ENCODE measurements at regions not wholly inside any gene's neighbourhood (a gene's known extent, or its start where the extent isn't known, plus 50 kb on each side); places are given as distances from the start of the nearest gene placed in this dataset.

DNA sequence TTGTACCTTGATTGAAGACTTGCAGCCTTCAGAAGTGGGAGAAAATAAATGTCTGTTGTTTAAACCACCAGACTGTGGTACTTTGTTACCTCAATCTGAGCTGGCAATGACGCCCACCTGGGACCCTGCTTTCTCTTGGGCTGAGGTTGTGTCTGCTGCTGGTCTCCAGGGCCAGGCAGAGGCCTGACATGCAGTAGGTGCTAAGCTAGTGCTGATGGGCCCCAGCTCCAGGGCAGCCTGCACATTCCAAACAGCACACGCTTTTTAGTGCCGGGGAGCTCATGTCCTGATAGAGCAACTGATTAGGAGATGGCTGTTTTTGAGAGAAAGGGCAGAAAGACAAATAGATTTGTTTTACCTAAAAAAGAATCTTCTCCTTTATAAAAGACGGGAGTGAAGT is 664.0 kb upstream of the HS6ST1 start:
- no peak for DNase-seq (ENCODE audit: low spot score)

DNA sequence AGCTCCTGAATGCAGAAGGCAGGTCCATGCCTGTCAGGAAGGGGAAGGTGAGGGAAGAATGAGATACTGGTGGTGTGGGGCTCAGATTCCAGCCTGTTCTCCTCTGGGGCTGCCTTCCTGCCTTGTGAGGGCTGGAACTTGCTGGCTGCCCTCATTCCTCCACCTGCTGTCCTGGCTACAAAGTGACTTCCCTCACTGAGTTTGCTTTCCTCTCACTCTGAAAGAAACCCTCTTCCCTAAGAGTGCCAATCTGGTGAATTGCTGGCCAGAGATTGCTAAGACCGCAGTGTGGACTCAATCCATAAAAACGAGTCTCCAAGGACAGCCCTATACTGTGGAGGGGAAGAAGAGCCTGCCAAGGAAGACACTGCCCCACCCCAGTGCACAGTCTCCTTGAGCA is 664.4 kb upstream of the HS6ST1 start:
- DNase-seq (ENCODE audit: low spot score): no peak

DNA sequence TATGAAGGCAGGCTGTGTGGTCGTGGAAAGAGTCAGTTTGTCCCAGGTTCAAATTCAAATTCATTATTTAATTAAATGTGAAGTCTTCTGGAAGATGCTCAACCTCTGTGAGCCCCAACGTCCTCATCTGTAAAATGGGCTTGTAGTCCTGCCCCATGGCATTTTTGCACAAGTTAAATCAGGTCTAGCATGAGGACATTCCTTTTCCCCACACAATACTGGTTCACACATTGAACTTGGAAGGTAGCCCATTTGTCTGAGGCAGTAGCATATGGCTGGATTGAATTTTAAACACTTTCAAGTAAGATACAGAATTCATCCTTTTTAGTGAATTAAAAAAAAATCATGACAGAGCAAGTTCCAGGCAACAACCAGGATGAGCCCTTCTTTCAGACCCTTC is 665.4 kb upstream of the HS6ST1 start:
- no peak for DNase-seq (ENCODE audit: low spot score)

DNA sequence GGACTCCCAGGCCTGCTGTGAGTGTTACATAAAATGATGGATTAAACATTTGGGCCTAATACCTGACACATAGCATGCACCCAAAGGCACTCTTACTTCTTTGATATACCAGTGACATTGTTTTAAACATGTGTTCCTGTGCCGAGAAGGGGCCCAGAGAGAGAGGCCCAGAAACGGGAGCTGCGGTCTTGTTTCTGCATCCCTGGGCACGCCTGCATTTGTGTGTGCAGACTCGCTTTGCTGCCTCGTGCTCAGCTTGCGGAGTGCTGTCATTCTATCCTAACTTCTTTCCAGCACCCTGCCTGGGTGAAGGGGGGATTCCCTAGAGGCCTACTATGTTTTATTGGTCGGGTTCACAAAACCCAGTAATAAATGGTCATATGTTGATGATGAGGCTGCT is 666.2 kb upstream of the HS6ST1 start:
- no peak for DNase-seq (ENCODE audit: low spot score)

DNA sequence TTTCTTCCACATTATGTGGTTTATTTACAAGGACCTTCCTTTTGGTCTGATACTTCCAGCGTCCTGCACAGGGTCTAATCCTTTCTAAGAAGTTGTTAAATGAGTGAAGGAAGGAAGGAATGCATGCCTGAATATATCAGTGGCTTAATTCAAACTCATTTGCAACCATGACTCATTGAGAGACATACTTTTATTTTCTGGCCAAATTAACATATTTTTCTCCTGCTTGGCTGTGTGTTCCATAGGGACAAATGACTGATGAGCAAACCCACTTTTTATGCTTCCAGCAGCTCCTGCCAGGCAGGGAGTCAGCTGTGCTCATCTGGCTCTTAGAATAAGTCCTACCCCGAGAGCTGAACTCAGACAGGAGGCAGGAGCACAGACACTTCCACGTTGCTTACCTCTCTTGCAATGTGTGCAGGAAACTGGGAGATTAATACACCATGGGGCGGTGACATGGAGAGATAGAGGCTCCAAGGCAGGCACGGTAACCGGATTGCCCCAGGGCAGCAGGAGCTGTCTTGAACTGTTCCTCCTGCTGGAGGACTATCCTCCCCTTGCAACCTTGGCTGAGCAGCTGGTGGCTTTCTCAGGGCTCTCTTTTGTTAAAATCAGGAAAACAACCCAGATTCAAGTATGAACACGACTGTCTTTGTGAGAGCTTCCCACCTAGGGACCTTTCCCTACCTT is 667.5 kb upstream of the HS6ST1 start:
- DNase-seq (ENCODE audit: low spot score): no peak

DNA sequence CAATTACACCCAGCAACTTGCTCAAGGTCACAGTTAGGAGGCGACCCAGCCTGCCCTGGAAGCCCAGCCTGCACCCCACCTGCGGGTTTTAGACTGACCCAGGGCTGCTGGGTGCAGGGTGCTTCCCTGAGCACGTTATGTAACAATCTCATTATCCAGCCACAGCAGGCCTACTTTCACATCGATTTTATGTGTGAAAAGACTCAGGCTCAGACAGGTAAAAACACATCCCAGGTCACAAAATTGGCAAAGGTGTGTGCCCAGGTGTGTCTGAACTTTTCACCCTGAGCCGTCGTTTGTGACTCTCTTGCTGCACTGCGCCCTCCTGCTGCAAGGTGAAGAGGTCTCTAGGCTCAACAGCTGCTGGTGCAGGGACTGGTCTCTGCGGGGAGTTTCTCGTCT is 668.2 kb upstream of the HS6ST1 start:
- DNase-seq (ENCODE audit: low spot score): no peak

DNA sequence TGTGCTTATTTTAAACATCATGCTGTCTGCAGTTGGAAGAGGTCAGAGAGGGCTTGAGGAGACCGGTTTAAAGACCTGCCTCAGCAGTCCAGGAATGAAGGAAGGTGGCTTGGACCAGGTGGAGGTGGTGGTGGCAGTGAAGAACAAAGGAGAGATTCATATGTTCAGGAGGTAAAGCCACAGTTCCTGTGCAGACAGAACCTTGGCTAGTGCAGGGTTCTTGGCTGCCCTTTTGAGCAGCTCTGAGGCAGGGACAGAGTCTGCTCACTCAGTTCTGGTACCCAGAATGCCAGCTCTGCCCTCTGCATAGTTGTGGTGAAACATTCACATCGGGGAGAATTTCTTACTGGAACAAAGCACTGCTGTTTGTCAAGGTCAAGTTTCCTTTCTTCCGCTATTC is 669.7 kb upstream of the HS6ST1 start:
- DNase-seq (ENCODE audit: low spot score): no peak

DNA sequence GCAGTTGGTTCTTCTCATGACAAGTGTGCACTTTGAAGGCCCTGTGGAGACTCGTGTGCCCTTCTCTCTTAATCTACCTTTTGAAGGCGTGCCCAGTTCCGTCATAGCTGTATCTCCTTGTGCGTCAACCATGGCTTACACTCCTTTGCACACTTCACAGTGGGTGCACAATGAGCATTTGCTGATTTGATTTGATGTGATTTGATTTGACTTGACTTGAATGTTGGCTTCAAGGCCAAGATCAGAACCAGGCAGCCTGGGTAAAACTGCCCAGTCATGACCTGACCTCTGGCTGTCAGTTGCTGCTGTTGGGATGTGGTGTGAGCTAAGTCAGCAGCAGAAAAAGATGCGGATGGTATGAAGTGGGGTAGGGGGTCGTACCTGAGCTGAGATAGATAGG is 670.3 kb upstream of the HS6ST1 start:
- no peak for DNase-seq (ENCODE audit: low spot score)

DNA sequence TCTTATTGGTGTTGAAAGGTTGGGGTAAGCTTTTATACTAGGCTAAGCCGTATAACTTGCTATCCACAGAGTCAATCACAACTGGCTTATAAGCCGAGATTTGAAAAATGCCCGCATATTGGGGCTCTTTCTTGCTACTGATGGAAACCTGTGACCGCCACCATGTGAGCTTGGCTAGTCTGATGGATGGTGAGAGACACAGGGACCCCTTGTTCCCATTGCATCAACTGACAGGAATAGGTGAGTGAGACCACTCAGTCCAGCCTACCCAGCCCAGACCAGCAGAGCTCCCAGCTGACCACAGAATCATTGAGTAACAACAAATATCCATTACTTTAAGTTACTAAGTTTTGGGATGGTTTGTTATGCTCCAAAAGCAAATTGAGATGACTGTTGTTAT is 676.4 kb upstream of the HS6ST1 start:
- no peak for DNase-seq (ENCODE audit: low spot score)

DNA sequence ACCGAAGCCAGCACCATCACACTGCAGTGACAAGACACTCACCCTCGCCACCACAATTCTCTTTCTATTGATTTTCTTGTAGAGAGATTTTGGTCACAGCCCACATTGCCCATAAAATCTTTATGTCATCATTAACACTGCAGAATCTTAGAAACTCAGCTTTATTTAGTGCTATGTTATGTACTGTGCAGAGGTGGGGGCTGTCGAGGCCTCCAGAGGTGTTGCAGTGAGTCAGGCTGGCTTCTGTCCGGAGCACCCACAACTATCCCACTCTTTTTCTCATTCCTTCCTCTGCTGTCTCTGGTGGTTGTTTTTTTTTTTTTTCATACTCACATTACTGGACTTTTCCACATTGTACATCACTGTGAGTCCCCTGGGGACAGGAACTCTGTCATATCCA is 677.4 kb upstream of the HS6ST1 start:
- no peak for DNase-seq (ENCODE audit: low spot score)

DNA sequence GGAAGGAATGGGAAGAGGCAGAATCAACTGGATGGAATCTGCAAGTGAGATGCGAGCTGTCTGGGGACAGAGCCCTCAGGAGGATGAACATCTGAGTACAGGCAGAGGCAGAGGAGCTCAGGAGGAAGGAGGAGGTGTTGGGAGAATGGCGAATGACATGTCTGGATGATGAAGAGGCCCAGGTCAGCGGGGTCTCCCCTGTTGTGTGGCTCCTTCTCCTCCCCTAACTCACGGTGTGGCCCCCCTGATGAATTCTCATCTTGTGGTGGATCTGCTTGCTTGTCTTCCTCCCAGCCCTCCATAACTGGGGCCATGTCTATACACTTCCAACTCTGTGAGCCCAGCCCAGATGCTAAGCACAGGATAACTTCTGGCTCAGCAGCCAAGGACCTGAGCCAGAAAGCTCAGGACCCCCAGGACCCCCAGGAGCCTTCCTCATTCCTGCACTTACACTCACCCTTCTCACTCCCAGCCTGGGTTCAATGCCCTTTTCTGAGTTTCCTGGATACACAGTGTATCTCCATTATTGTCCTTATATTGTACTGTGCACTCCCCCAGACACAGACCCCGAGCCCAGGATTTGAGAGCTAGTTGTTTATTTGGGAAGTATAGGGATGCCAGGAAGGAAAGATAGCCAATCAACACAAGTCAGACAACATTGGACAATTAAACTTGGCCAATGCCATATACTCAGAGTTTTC is 678.6 kb upstream of the HS6ST1 start:
- no peak for DNase-seq (ENCODE audit: low spot score)

DNA sequence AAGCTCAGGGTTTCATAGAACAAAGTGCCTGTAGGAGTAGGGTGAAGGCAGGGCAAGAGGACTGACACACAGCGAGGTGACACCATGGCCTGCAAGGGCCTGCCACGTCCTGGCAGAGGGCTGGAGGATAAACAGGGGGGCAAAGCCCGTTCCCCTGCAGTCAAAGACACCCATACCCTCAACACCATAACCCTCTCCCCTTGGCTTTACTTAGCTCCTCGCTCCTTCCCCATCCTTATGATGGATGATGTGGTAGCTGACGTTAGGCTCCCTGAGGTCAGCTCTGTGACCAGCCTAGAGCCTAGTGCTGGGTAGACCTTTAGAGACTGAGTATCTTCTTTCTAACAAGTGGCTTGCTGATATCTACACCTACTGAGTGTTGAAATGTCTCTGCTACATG is 683.3 kb upstream of the HS6ST1 start:
- DNase-seq (ENCODE audit: low spot score): no peak

DNA sequence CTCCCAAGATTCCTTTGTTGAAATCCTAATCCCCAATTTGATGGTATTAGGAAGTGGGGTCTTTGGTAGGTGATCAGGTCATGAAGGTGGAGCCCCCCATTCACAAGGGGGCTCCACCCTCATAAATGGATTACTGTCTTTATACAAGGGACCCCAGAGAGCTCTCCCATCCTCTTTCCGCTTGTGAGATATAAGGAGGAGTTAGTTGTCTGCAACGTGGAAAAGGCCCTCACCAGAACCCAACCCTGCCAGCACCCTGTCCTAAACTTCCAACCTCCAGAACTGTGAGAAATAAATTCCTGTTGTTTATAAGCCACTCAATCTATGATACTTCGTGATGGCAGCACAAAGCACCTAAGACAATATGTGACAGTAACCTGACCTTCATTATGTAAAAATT is 684.1 kb upstream of the HS6ST1 start:
- no peak for DNase-seq (ENCODE audit: low spot score)

DNA sequence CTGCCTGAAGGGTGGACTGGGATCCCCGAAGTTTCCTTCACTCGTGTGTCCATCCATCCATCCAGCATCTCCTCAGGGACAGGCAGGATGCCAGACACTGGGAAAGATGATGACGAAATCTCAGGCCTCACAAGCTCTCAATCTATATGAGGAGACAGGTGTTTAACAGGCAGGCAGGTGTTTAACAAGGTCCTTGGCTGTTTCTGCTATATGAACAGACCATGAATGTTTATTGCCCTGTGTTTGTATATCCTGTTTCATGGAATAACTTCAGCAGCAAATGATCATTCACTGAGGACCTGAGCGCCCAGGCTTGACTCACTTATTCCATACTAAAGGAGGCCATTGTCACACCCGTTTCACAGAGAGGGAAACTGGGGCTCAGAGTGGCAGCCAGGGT is 685.8 kb upstream of the HS6ST1 start:
- DNase-seq (ENCODE audit: low spot score): no peak

DNA sequence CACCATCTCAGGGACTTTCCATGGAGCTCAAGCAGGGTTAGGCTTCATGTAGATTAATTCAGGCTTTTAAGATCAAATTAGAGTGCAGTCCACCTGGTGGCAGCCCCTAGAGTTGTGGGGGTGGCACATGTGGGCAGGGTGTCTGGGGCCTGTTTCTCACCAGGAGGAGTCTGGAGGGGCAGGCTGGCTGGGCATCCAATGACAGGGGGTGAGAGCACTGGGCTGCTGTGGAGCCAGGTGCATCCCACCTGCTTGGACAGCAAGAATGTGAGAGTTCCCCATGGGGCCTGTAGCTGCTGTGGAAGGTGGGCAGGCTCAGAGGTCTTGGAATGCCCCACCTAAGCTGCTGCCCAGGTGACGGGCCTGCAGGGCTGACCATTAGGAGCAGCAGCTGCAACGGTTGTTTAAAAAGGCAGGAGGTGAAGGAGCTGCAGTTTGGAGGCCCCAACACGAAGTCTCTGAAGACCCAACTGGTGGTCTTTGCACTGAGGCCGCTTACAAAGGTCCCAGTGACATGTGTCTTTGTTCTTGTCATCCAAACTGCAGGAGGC is 686.3 kb upstream of the HS6ST1 start:
- DNase-seq (ENCODE audit: low spot score): no peak

DNA sequence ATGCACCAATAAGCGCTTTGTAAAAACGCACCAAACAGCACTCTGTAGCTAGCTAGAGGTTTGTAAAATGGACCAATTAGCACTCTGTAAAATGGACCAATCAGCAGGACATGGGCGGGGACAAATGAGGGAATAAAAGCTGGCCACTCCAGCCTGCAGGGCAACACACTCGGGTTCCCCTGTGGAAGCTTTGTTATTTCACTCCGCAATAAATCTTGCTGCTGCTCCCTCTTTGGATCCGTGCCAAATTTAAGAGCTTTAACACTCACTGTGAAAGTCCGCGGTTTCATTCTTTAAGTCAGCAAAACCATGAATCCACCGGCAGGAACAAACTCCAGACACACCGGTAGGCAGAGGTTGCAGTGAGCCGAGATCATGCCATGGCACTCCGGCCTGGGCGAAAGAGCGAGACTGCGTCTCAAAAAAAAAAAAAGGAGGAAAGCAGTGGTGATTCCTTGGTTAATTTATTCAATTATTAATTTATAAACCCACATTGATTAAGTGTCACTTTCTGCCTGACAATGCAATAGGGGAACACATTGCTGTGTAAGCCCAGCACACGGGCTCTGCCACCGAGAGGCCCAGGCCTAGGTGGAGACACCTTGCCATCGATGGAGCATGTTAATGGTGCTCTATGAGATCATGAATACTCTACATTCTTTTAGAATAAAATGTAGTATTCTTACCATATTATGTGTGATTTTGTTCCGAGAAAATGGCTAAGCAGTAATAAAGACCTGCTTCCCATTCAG is 687.6 kb upstream of the HS6ST1 start:
- no peak for DNase-seq (ENCODE audit: low spot score)

DNA sequence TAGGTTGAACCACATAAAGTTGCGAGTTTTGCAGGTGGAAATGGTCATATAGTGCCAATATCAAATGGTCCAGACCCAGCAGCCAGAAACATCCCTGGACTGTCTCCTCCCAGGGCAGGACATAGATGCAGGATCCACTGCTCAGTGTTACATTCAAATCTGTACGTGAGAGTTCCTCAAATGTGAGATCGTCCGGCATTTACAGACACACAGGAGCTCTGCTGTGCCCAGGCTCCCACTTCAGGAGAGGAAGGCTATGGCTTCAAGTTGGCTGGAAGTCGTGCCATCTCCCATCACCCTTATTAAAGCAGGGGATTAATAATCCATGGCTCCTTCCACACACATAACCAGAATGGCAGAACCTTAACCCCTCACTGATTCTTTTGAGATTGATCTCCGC is 688.2 kb upstream of the HS6ST1 start:
- DNase-seq (ENCODE audit: low spot score): no peak

DNA sequence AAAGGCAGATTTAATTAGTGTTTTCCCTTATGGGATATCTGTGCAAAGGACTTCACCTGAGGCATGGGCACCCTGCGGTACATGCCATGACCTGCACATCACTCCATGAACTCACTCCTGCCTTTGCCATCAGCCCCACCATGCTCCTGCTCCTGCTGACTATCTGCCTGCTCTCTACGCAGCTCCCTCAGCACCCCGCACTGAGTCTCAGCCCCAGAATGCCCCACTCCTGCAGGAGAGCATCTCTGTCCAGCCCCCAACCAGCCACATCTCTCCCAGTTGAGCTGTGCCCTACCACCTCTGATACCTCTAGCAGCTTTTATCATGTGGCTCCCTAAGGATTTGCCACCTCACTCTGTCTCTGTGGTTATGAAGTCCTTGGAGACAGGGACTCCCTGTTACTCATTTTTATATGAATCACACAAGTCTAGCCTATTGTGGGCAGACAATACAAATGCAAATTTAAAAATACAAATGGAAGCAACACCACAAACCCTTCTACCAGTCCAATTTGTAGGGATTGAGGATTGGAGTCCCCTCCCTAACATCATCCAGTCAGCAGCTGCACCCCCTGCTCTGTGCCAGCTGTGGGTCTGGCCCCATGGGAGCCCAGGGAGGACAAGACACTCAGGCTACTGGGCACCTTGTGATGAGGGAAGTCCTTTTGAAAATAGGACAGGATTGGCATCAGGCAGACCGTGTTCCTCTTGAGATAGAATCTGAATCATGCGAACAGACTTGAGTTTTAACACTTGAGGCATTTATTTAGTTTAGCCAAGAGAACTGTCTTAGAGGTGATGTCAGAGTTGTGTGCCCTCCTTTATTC is 689.6 kb upstream of the HS6ST1 start:
- DNase-seq (ENCODE audit: low spot score): peak; percentile 8

DNA sequence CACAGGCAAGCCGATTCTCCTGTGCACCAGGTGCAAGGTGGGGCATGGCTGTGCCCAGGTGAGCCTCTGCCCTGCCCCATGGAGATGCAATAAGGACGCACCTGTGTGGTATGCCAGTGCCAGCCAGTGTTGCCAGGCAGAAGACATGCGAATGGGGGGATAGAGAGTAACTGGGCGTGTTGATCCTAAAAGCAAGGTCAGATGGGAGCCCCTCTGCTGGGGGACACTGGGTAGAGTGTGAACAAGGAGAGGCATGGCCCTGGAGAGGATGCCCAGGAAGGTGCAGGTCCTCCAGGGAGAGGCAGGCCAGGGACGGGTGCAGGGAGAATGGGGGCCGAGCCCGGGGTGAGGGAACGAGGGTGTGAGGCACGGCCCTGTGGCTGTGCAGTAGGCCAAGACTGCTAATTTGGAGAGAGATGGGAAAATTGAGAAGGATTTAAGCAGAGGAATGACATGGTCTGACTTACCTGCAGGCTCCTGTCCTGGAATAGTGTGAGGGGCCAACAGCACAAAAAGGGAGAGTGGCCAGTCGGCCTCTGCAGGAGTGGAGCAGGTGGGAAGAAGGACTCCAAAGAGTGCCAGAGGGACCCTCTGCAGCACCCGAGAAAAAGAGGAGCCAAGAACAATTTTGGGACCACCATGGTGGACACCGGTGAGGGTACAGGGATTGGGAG is 690.4 kb upstream of the HS6ST1 start:
- DNase-seq (ENCODE audit: low spot score): no peak

DNA sequence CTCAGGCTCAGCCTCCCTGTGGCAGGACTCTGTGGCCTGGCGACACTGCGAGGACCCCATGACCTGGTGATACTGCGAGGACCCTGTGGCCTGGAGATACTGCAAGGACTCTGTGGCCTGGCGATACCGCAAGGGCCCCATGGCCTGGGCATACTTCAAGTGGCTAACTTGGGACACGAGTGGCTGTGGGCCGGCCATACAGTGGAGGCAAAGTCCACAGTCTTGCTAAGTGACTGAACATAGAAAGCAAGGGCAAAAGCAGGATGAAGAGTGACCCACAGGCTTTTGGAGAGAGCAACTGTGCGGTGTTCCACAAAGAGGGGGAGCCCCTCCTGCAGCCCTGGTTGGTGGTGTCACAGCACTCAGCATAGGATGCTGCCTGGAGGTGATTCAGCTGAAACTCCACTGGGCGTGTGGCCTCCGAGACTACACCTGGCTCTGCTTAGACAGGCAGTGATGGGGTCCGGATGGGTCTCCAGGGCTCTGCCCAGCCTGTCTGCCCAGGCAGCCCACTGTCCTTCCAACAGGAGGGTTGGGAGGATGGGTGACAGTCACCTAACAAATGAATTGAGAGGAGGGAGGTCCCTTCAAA is 691.0 kb upstream of the HS6ST1 start:
- no peak for DNase-seq (ENCODE audit: low spot score)

DNA sequence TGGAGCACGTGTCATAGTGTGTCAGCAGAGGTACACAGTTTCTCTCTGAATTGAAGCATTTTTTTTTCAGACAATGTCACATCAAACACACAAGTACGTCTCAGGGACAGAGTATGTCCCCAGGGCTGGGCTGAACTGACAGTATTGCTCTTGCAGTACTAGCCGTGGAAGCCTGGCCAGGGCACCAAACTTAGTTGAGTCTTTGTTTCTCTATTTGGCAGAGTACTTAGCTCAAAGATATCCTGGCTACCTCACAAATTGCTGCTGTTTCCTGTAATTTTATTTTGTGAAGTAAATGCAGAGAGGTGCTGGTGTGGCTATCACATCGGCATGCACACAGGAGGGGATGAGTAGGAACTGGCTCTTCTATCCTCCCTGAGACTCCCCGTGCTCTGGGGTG is 691.6 kb upstream of the HS6ST1 start:
- DNase-seq (ENCODE audit: low spot score): no peak
